Psoas muscle (tissue), 7 donors: ENCODE measurements at regions not wholly inside any gene's neighbourhood (a gene's known extent, or its start where the extent isn't known, plus 50 kb on each side); places are given as distances from the start of the nearest gene placed in this dataset.

Source experiments
- ATAC-seq, 4 donors: fragments of 200-7000 bp; cut with Tn5 transposase; one replicate each; pipeline ENCODE4 v1.9.1; 2020; ENCODE audit warnings: moderate library complexity in 3 of 4, mild to moderate bottlenecking in 2 of 4
- DNase-seq, 2 donors: peaks; one replicate each; pipeline ENCODE4 v3.0.0-alpha.2; 2020
- H3K27ac ChIP-seq: fragments of 200-600 bp; one replicate; pipeline ENCODE4 v1.8.0; 2022
- H3K27me3 ChIP-seq, 3 donors: fragments of 200-600 bp in 1 of 3; one replicate each; pipeline versions ENCODE4 v1.6.1 to v1.8.0; 2013 to 2022; ENCODE audit warnings: low read length in 2 of 3, mild to moderate bottlenecking in 2 of 3, moderate library complexity in 1 of 3; ENCODE audit not compliant: insufficient read depth in 3 of 3
- H3K36me3 ChIP-seq, 2 donors: fragments of 200-600 bp in 1 of 2; one replicate each; pipeline versions ENCODE4 v1.6.1 to v1.8.0; 2013 to 2022; ENCODE audit warnings: low read depth in 1 of 2, mild to moderate bottlenecking in 1 of 2, moderate library complexity in 1 of 2; ENCODE audit not compliant: insufficient read depth in 1 of 2
- H3K4me1 ChIP-seq: fragments of 200-600 bp; one replicate; pipeline ENCODE4 v1.8.0; 2022
- H3K4me3 ChIP-seq: fragments of 200-600 bp; one replicate; pipeline ENCODE4 v1.8.0; 2022; ENCODE audit warnings: mild to moderate bottlenecking
- H3K9me3 ChIP-seq: fragments of 200-600 bp; one replicate; pipeline ENCODE4 v1.8.0; 2022
- CTCF ChIP-seq: fragments of 200-600 bp; IDR thresholded peaks from one replicate; pipeline ENCODE4 v1.8.0; 2022; ENCODE audit warnings: antibody characterized with exemption
- WGBS, 3 donors: extraction: QIAGEN DNeasy Blood & Tissue Kit; methylation state at CpG; one replicate each; pipeline versions ENCODE4 v1.1.6 to v1.1.7; 2013; 5-methylcytosine and 5-hydroxymethylcytosine counted together
- intact Hi-C, 2 donors: fragments of 100-400 bp; cut with DNase I; formaldehyde crosslinking; loops; one replicate each; pipeline versions ENCODE4 v1.11.0 to v1.14.2; 2022
- donor health status: healthy with polysubstance abuse.
- donor health status: DM: no; HTN: no; CAD: no; lungs with moderate emphysema.
- donor health status: Bipolar disorder and iron deficiency.
- donor health status: healthy.
- donor health status: DM: yes; HTN: yes; CAD: no.
- donor health status: DM: no; HTN: no; CAD: no.
- donor health status: DM: yes; HTN: yes; CAD: no.

DNA sequence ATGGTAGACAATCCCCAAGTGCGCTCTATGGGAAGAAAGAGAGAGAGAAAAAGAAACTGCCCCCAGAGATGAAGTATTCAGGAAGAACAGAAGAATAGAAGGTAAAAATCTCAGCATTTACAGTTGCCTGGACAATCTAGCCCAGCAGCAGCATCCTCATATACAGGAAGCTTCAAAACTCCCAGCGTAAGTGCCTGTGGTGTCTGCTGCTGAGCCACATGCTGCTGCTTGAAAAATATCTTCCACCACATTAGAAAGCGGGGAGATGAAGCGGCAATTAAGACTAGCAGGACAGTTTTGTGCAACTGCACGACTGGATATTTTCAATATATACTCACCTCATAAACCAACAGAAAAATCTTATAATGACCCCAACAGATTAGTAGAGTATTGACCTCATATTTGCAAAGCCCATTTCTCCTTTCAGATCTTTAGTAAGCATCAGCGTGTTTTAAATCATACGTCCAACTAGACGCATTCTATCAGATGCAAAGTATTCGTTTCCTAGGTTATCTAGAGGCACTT lies 972.0 kb upstream of the TENM3 start:
- ATAC-seq, result no peak
- H3K9me3 ChIP-seq, result no peaks in the 10 kb centered on the region
- TF ChIP-seq CTCF, result no peak

DNA sequence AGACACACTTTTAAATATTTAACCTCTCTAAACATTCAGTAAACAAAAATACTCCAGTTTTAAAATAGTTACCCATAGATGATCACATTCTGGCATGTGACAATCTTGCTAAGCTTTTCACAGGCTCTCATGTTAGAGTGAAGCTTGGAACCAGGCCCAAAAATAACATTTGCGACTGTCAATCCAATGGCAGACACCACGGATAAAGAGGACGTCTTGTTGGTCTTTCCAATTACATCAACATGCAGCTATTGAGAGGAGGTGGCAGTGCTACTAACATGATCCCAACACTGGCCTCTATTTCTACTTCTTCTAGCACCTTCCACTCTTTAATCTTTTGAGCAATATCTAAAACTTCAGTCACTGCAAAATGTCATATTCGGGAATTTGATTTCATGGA lies 970.8 kb upstream of the TENM3 start:
- Histone ChIP-seq H3K27me3 (no peaks in the 10 kb centered on the region), H3K27ac (no peak overlapping the region), H3K4me3 (no peak overlapping the region), H3K4me1 (peaks cover 3% of the 10 kb centered on the region), H3K9me3 (no peaks in the 10 kb centered on the region), H3K36me3 (no peaks in the 10 kb centered on the region)
- intact Hi-C loops, result loop anchor here in 1 of 2 donors (5.0 kb wide), 1 partner anchor 1830 kb away; no protein-coding TSS in a partner anchor
- WGBS, 3 donors, result 30 to 40% (median 34%) methylated on average over 4 of the region's 4 CpGs
- ATAC-seq (peak in 3 of 4 donors; percentile 76 to 88 (median 81)), DNase-seq (no peak)
- TF ChIP-seq CTCF, result no peak

More for the DNA sequence above, 972.0 kb upstream of the TENM3 start:
- intact Hi-C loops, result loop anchor here in 1 of 2 donors (5.0 kb wide), 1 partner anchor 1831 kb away; no protein-coding TSS in a partner anchor
- Histone ChIP-seq H3K27me3 (no peaks in the 10 kb centered on the region), H3K27ac (no peak overlapping the region), H3K36me3 (no peaks in the 10 kb centered on the region), H3K4me3 (no peak overlapping the region), H3K4me1 (peaks cover 3% of the 10 kb centered on the region)
- no peak for DNase-seq
- WGBS, 3 donors, result 81 to 89% (median 84%) methylated on average over 9 of the region's 9 CpGs

DNA sequence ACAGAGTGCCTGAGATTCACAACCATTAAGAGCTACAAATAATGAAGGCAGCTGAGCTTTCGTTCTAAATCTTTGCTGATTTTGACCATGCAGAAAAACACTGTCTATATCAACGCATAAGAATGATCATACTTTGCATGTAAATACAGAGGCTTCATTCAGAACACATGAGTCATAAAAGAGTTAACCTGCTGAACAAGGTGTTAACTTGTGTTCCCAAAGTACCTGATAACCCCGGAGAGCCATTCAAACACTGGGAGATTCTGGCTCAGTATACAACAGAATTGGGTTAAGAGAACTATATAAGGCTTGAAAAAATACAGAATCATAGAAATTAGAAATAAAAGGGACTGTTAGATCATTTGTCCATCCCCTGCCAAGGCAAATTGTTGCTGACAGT lies 964.3 kb upstream of the TENM3 start:
- ATAC-seq (no peak), DNase-seq (no peak)
- Histone ChIP-seq H3K9me3 (no peaks in the 10 kb centered on the region), H3K27ac (no peak overlapping the region), H3K27me3 (no peaks in the 10 kb centered on the region), H3K4me3 (no peak overlapping the region), H3K36me3 (no peaks in the 10 kb centered on the region), H3K4me1 (no peaks in the 10 kb centered on the region)
- 42 to 63% (median 48%) methylated on average over 3 of the region's 3 CpGs for WGBS, 3 donors
- intact Hi-C loops, result no loop called here
- no peak for TF ChIP-seq CTCF

GRCh38 chr4:181281451-181281850 lies 961.8 kb upstream of the TENM3 start:
- TF ChIP-seq CTCF, result no peak
- no peak for ATAC-seq
- 58 to 74% (median 68%) methylated on average over 9 of the region's 9 CpGs for WGBS, 3 donors
- Histone ChIP-seq H3K4me3 (no peak overlapping the region), H3K27ac (no peak overlapping the region), H3K4me1 (no peaks in the 10 kb centered on the region), H3K27me3 (no peaks in the 10 kb centered on the region), H3K36me3 (no peaks in the 10 kb centered on the region), H3K9me3 (no peaks in the 10 kb centered on the region)
- intact Hi-C loops, result no loop called here
- no peak for DNase-seq

GRCh38 chr4:181289198-181289597 lies 954.0 kb upstream of the TENM3 start:
- WGBS, 3 donors, result 38 to 55% (median 41%) methylated on average over 7 of the region's 7 CpGs
- DNase-seq (no peak), ATAC-seq (peak in 1 of 4 donors; percentile 27)
- Histone ChIP-seq H3K4me3 (no peak overlapping the region), H3K36me3 (no peaks in the 10 kb centered on the region), H3K4me1 (peaks cover 9% of the 10 kb centered on the region), H3K27me3 (no peaks in the 10 kb centered on the region), H3K27ac (no peak overlapping the region), H3K9me3 (no peaks in the 10 kb centered on the region)
- no peak for TF ChIP-seq CTCF
- intact Hi-C loops, result no loop called here
